Type B pancreatic cell (in vitro differentiated cells): ENCODE measurements at regions not wholly inside any gene's neighbourhood (a gene's known extent, or its start where the extent isn't known, plus 50 kb on each side); places are given as distances from the start of the nearest gene placed in this dataset.

Source experiments
- DNase-seq: peaks from one replicate; pipeline ENCODE4 v3.0.0; 2021; ENCODE audit warnings: mixed read lengths; ENCODE audit not compliant: unreplicated experiment; ENCODE audit errors: extremely low spot score
- H3K27ac Mint-ChIP-seq: 2 replicates; pipeline ENCODE4 v1.8.0; 2021; ENCODE audit warnings: mild to moderate bottlenecking, mixed read lengths
- H3K27me3 Mint-ChIP-seq: 2 replicates; pipeline ENCODE4 v1.8.0; 2021; ENCODE audit warnings: mixed read lengths
- H3K36me3 Mint-ChIP-seq: 2 replicates; pipeline ENCODE4 v1.8.0; 2021; ENCODE audit warnings: mixed read lengths
- H3K4me1 Mint-ChIP-seq: one replicate; pipeline ENCODE4 v1.8.0; 2021; ENCODE audit warnings: mixed read lengths; ENCODE audit not compliant: unreplicated experiment
- H3K4me3 Mint-ChIP-seq: 2 replicates; pipeline ENCODE4 v1.8.0; 2021; ENCODE audit warnings: mild to moderate bottlenecking, mixed read lengths
- H3K9me3 Mint-ChIP-seq: 2 replicates; pipeline ENCODE4 v1.8.0; 2021; ENCODE audit warnings: mixed read lengths
- CTCF ChIP-seq: fragments of 200-600 bp; sonication (generic); conservative IDR thresholded peaks from 2 replicates; pipeline ENCODE4 v1.5.0; 2021; ENCODE audit warnings: antibody characterized with exemption, mild to moderate bottlenecking

DNA sequence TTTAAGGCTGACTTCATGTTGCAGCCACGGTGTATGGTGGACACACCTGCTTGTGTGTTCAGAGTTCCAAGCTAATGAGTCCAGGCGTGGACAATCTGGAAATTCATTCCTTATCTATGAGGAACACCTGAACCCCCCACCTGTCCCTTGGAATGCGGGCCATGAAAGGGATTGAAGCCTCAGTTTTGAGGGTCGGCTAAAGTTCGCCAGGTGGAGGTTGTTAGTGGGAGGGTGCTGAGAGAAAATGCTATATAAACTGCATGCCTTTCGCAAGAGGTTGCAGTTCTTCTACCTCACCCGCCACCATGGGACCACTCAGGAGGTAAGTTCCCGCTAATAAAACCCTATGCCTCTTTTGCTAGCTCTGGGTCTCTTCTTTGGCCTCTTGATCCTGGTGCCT, 348.0 kb downstream of the BCL11B start:
- H3K9me3 Mint-ChIP-seq, result no peaks in the 10 kb centered on the region
- H3K4me3 Mint-ChIP-seq, result no peak overlapping the region
- no peak for TF ChIP-seq CTCF
- H3K27ac Mint-ChIP-seq, result no peak overlapping the region
- H3K4me1 Mint-ChIP-seq, result no peaks in the 10 kb centered on the region
- H3K36me3 Mint-ChIP-seq, result no peaks in the 10 kb centered on the region
- DNase-seq, result no peak
- H3K27me3 Mint-ChIP-seq, result peaks cover 5% of the 10 kb centered on the region

GRCh38 chr14:98925354-98926040, 346.5 kb downstream of the BCL11B start:
- no peak for TF ChIP-seq CTCF
- H3K9me3 Mint-ChIP-seq, result no peaks in the 10 kb centered on the region
- no peak for DNase-seq
- H3K4me3 Mint-ChIP-seq, result no peak overlapping the region
- H3K36me3 Mint-ChIP-seq, result no peaks in the 10 kb centered on the region
- H3K27ac Mint-ChIP-seq, result no peak overlapping the region
- H3K4me1 Mint-ChIP-seq, result no peaks in the 10 kb centered on the region
- peaks cover 5% of the 10 kb centered on the region for H3K27me3 Mint-ChIP-seq

GRCh38 chr14:98926146-98926545, 345.9 kb downstream of the BCL11B start:
- no peaks in the 10 kb centered on the region for H3K36me3 Mint-ChIP-seq
- peaks cover 5% of the 10 kb centered on the region for H3K27me3 Mint-ChIP-seq
- no peak overlapping the region for H3K4me3 Mint-ChIP-seq
- TF ChIP-seq CTCF, result no peak
- H3K4me1 Mint-ChIP-seq, result no peaks in the 10 kb centered on the region
- H3K27ac Mint-ChIP-seq, result no peak overlapping the region
- H3K9me3 Mint-ChIP-seq, result no peaks in the 10 kb centered on the region
- DNase-seq, result no peak

- no peak for DNase-seq
- no peaks in the 10 kb centered on the region for H3K36me3 Mint-ChIP-seq
- no peak for TF ChIP-seq CTCF
- H3K27me3 Mint-ChIP-seq, result peaks cover 5% of the 10 kb centered on the region
- H3K4me1 Mint-ChIP-seq, result no peaks in the 10 kb centered on the region
- H3K9me3 Mint-ChIP-seq, result no peaks in the 10 kb centered on the region
- no peak overlapping the region for H3K4me3 Mint-ChIP-seq
- H3K27ac Mint-ChIP-seq, result no peak overlapping the region
These were observed 345.2 kb downstream of the BCL11B start for GRCh38 chr14:98926801-98927200.

- Mint-ChIP-seq H3K27me3 (peaks cover 5% of the 10 kb centered on the region), H3K4me1 (no peaks in the 10 kb centered on the region), H3K9me3 (no peaks in the 10 kb centered on the region), H3K36me3 (no peaks in the 10 kb centered on the region), H3K27ac (no peak overlapping the region), H3K4me3 (no peak overlapping the region)
- no peak for DNase-seq
- no peak for TF ChIP-seq CTCF
These were observed 344.0 kb downstream of the BCL11B start for GRCh38 chr14:98927986-98928385.

DNA sequence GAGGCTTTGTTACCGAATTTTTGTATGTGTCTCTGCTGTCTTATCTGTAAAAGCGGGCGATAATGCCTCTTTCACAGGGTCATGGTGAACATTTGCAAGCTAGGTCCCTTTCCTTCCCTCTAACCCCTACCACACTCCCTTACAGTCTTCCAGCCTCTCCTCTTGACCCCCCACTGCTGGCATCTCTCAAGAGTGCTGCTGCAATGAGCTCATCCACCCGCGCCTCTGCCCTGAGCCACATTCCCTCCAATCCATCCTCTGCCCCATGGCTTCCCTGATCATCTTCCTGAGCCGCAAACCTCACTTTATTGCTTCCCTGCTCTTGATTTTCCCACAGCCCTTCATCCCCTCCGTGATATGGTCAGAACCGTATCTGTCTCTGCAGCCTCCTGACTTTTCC, 343.6 kb downstream of the BCL11B start:
- Mint-ChIP-seq H3K4me3 (no peak overlapping the region), H3K4me1 (no peaks in the 10 kb centered on the region)
- DNase-seq, result no peak

More for the DNA sequence above, 343.6 kb downstream of the BCL11B start:
- H3K27me3 Mint-ChIP-seq, result peaks cover 5% of the 10 kb centered on the region
- no peak for TF ChIP-seq CTCF
- H3K36me3 Mint-ChIP-seq, result no peaks in the 10 kb centered on the region
- H3K9me3 Mint-ChIP-seq, result no peaks in the 10 kb centered on the region
- H3K27ac Mint-ChIP-seq, result peak overlapping the region; percentile 4
